Sigmoid colon (tissue), 6 donors: ENCODE measurements at regions not wholly inside any gene's neighbourhood (a gene's known extent, or its start where the extent isn't known, plus 50 kb on each side); places are given as distances from the start of the nearest gene placed in this dataset.

Source experiments
- DNase-seq: peaks from one replicate; pipeline ENCODE4 v3.0.0-alpha.2; 2019
- H3K27ac ChIP-seq, 4 donors: fragments of 200-600 bp; sonication (generic); one replicate each; pipeline ENCODE4 v1.5.1; 2016 to 2019; ENCODE audit warnings: mild to moderate bottlenecking in 1 of 4
- H3K27me3 ChIP-seq, 3 donors: fragments of 200-600 bp; sonication (generic); one replicate each; pipeline ENCODE4 v1.5.1; 2019; ENCODE audit warnings: mild to moderate bottlenecking in 1 of 3
- H3K36me3 ChIP-seq, 4 donors: fragments of 200-600 bp; sonication (generic); one replicate each; pipeline ENCODE4 v1.5.1; 2016 to 2019
- H3K4me1 ChIP-seq, 4 donors: fragments of 200-600 bp; sonication (generic); one replicate each; pipeline ENCODE4 v1.5.1; 2017 to 2019
- H3K4me3 ChIP-seq, 4 donors: fragments of 200-600 bp; sonication (generic); one replicate each; pipeline ENCODE4 v1.5.1; 2017 to 2019; ENCODE audit warnings: mild to moderate bottlenecking in 2 of 4, moderate library complexity in 1 of 4
- H3K9me3 ChIP-seq, 4 donors: fragments of 200-600 bp in 3 of 4; sonication (generic) in 3 of 4; one replicate each; pipeline versions ENCODE4 v1.5.1 to v1.6.1; 2013 to 2019
- EP300 ChIP-seq, 4 donors: sonication (generic); formaldehyde crosslinking; IDR thresholded peaks; one replicate each; pipeline ENCODE4 v1.6.1; 2017; ENCODE audit warnings: antibody characterized with exemption in 4 of 4
- POLR2A ChIP-seq, 2 donors: fragments of 450-650 bp; IDR thresholded peaks; one replicate each; pipeline ENCODE4 v1.6.1; 2016; ENCODE audit warnings: antibody characterized with exemption in 2 of 2, mild to moderate bottlenecking in 2 of 2, moderate library complexity in 2 of 2
- POLR2AphosphoS5 ChIP-seq, 4 donors: sonication (generic); formaldehyde crosslinking; IDR thresholded peaks; one replicate each; pipeline ENCODE4 v1.6.1; 2017; ENCODE audit warnings: antibody characterized with exemption in 4 of 4
- WGBS, 2 donors: extraction: QIAGEN DNeasy Blood & Tissue Kit; methylation state at CpG; one replicate each; pipeline ENCODE4 v1.1.7; 2013; 5-methylcytosine and 5-hydroxymethylcytosine counted together
- intact Hi-C: fragments of 100-400 bp; cut with DNase I; formaldehyde crosslinking; loops from one replicate; pipeline ENCODE4 v1.15.1; 2023
- TF ChIP-seq, protein P1 (sequence below), 4 experiments: fragments of 450-650 bp in 3 of 4; fragments of 200-600 bp in 1 of 4; IDR thresholded peaks; one replicate each; pipeline ENCODE4 v1.5.1; 2016 to 2019; ENCODE audit warnings: antibody characterized with exemption in 4 of 4, mild to moderate bottlenecking in 3 of 4, moderate library complexity in 2 of 4
- donor health status: healthy with polysubstance abuse.
- donor health status: healthy.

- Histone ChIP-seq H3K4me1 (no peaks in the 10 kb centered on the region), H3K27me3 (no peaks in the 10 kb centered on the region), H3K9me3 (peaks cover 0 to 3% (median 0%) of the 10 kb centered on the region in 4 donors), H3K27ac (no peak overlapping the region), H3K4me3 (no peak overlapping the region), H3K36me3 (no peaks in the 10 kb centered on the region)
- TF ChIP-seq, protein P1, sequence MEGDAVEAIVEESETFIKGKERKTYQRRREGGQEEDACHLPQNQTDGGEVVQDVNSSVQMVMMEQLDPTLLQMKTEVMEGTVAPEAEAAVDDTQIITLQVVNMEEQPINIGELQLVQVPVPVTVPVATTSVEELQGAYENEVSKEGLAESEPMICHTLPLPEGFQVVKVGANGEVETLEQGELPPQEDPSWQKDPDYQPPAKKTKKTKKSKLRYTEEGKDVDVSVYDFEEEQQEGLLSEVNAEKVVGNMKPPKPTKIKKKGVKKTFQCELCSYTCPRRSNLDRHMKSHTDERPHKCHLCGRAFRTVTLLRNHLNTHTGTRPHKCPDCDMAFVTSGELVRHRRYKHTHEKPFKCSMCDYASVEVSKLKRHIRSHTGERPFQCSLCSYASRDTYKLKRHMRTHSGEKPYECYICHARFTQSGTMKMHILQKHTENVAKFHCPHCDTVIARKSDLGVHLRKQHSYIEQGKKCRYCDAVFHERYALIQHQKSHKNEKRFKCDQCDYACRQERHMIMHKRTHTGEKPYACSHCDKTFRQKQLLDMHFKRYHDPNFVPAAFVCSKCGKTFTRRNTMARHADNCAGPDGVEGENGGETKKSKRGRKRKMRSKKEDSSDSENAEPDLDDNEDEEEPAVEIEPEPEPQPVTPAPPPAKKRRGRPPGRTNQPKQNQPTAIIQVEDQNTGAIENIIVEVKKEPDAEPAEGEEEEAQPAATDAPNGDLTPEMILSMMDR (IDR thresholded peaks at IDR 0.05) = no peak
- no peak for TF ChIP-seq EP300 (IDR thresholded peaks at IDR 0.05)
- WGBS, 2 donors = 29 to 45% methylated on average over 3 of the region's 3 CpGs
- intact Hi-C loops = no loop called here
- no peak for DNase-seq
Observed at GRCh38 chr5:17690473-17690872, 56.2 kb downstream of the TAF11L14 start.

- intact Hi-C loops = no loop called here
- 67 to 76% methylated on average over 1 of the region's 1 CpG for WGBS, 2 donors
Observed at GRCh38 chr5:17691762-17692161, 57.5 kb downstream of the TAF11L14 start.

GRCh38 chr5:17694371-17694770, 60.1 kb downstream of the TAF11L14 start:
- H3K27ac ChIP-seq = no peak overlapping the region
- intact Hi-C loops = no loop called here
- DNase-seq = no peak
- peaks cover 0 to 3% (median 0%) of the 10 kb centered on the region in 4 donors for H3K9me3 ChIP-seq
- no peaks in the 10 kb centered on the region for H3K36me3 ChIP-seq
- H3K4me1 ChIP-seq = no peaks in the 10 kb centered on the region
- no peak for TF ChIP-seq POLR2A (IDR thresholded peaks at IDR 0.05)
- TF ChIP-seq EP300 (IDR thresholded peaks at IDR 0.05) = no peak
- TF ChIP-seq, protein P1 (IDR thresholded peaks at IDR 0.05) = no peak
- no peak for TF ChIP-seq POLR2AphosphoS5 (IDR thresholded peaks at IDR 0.05)
- H3K27me3 ChIP-seq = no peaks in the 10 kb centered on the region
- no peak overlapping the region for H3K4me3 ChIP-seq

More at GRCh38 chr5:17691762-17692161, 57.5 kb downstream of the TAF11L14 start:
- H3K4me1 ChIP-seq = no peaks in the 10 kb centered on the region
- H3K27me3 ChIP-seq = no peaks in the 10 kb centered on the region
- no peak overlapping the region for H3K4me3 ChIP-seq
- DNase-seq = no peak
- no peaks in the 10 kb centered on the region for H3K36me3 ChIP-seq
- TF ChIP-seq, protein P1 (IDR thresholded peaks at IDR 0.05) = no peak
- TF ChIP-seq POLR2A (IDR thresholded peaks at IDR 0.05) = no peak
- TF ChIP-seq EP300 (IDR thresholded peaks at IDR 0.05) = no peak
- no peak for TF ChIP-seq POLR2AphosphoS5 (IDR thresholded peaks at IDR 0.05)
- H3K9me3 ChIP-seq = peaks cover 0 to 3% (median 0%) of the 10 kb centered on the region in 4 donors
- no peak overlapping the region for H3K27ac ChIP-seq

- Histone ChIP-seq H3K27ac (no peak overlapping the region), H3K9me3 (peaks cover 0 to 3% (median 0%) of the 10 kb centered on the region in 4 donors), H3K4me3 (no peak overlapping the region), H3K27me3 (no peaks in the 10 kb centered on the region), H3K36me3 (no peaks in the 10 kb centered on the region), H3K4me1 (no peaks in the 10 kb centered on the region)
- TF ChIP-seq, protein P1 (IDR thresholded peaks at IDR 0.05) = no peak
- TF ChIP-seq EP300 (IDR thresholded peaks at IDR 0.05) (no peak), POLR2AphosphoS5 (IDR thresholded peaks at IDR 0.05) (no peak), POLR2A (IDR thresholded peaks at IDR 0.05) (no peak)
- WGBS, 2 donors = 82 to 85% methylated on average over 2 of the region's 2 CpGs
- DNase-seq = no peak
- intact Hi-C loops = no loop called here
Observed at GRCh38 chr5:17694914-17695313, 60.7 kb downstream of the TAF11L14 start.

DNA sequence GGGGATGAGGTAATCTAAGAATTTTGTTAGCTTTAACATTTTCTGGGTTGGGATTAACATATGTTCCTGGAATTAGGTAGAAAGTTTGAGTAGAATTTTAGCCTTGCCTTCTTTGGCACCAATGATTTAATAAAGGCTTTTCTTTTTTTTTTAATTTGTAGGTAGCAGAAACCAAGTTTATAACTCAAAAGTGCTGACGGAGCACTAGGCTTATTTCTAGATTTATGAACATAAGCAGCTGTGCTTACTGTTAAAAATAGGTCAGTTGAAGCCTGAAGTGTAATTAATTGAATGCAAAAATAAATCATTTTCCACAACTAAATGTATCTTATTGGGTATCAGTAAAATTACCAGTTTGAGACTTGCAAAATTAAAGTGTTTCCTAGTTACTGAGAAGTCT, 62.4 kb downstream of the TAF11L14 start:
- Histone ChIP-seq H3K36me3 (no peaks in the 10 kb centered on the region), H3K4me3 (no peak overlapping the region), H3K27ac (no peak overlapping the region), H3K9me3 (no peaks in the 10 kb centered on the region), H3K4me1 (no peaks in the 10 kb centered on the region), H3K27me3 (no peaks in the 10 kb centered on the region)
- DNase-seq = no peak
- 58 to 70% methylated on average over 1 of the region's 1 CpG for WGBS, 2 donors
- intact Hi-C loops = no loop called here
- TF ChIP-seq POLR2A (IDR thresholded peaks at IDR 0.05) (no peak), EP300 (IDR thresholded peaks at IDR 0.05) (no peak), POLR2AphosphoS5 (IDR thresholded peaks at IDR 0.05) (no peak)
- TF ChIP-seq, protein P1 (IDR thresholded peaks at IDR 0.05) = no peak
